SHP77 treated with DMSO at 0.1 percent for 48 hours (cell line): ENCODE measurements at regions not wholly inside any gene's neighbourhood (a gene's known extent, or its start where the extent isn't known, plus 50 kb on each side); places are given as distances from the start of the nearest gene placed in this dataset.

Experiments used
- DNase-seq: peaks from one replicate; lab custom pipeline; 2025; lab: John Stamatoyannopoulos, UW

GRCh38 chr17:71396711-71397110 is 724.1 kb upstream of the SOX9 start:
- DNase-seq = no peak

- no peak for DNase-seq
Observed at GRCh38 chr17:71398025-71398424, 722.8 kb upstream of the SOX9 start.

DNA sequence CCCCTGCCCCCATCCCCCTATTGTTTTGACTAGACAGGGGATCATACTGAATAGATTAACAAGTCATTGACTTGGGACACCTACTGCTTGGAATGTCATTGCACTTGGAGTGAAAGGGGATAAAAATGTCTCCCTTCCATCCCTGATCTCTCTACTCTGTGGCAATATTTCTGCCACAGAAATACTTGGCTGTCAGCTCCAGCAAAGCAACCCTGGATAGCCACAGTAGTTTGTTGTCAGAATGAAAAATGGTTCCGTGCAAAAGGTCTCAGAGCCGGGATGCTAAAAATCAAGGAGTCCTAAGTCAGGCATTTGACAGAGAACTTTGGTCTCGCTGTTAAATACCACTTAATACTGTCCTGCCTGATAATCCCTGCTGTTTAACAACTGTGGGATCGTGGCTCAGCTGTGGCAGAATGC is 722.0 kb upstream of the SOX9 start:
- DNase-seq = no peak

DNA sequence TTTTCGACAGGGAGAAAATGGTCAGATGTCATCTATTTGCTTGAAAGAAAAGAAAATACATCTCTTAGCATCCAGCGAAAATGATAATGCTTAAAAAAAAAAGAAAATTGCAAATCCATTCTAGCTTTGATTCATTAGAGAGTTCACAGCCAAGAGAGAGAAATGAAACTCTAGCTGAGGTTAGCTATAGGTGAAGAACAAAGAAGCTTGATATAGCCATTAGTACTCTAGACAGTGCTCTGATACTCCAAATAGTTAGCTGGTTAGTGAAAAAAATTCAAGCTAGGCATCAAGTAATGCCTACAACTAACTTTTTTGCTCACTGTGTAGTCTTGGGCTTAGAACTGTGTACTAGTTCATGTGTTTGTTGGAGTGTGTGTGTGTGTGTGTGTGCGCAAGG is 721.6 kb upstream of the SOX9 start:
- no peak for DNase-seq

GRCh38 chr17:71399649-71400048 is 721.2 kb upstream of the SOX9 start:
- no peak for DNase-seq

GRCh38 chr17:71402007-71402406 is 718.8 kb upstream of the SOX9 start:
- DNase-seq = no peak

DNA sequence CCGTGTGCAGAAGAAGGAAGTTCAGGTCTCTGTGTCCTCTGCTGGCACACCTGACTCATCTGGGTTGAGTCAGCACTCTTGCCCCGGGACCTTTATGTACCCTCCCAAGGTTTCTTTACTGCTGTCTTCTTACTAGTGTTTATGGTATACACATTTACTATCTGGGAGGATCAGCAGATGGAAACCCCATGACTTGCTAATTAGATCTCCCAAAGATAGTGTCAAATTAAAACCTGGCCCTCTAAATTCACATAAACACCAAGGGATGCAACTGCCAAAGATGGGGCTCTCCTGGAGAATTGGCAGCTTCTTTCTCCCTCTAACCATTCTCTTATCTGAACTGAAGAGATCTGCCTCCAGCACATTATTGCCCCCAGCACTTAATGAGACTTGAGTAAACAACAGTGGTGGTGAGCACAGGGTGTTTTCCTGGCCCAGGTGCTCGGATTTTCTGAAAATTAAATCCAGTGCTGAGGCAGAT is 718.1 kb upstream of the SOX9 start:
- DNase-seq = no peak

DNA sequence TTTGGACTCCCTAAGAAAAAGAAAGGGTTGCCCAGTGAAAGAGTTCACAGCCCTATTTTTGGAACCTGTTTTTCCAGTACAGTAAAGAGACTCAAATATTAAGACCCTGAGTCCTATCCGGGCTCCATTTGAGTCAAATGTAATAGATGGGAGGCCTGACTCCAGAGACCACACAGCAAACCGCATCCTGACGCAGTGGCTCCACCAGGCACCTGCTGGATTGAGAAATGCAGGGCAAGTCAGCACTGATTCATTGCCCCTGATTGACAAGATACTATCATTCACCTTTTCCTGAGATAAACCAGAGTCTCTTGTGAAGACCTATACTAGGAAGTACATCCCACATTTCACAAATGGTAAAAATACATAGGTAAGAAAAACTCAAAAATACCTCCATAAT is 715.7 kb upstream of the SOX9 start:
- DNase-seq = no peak

DNA sequence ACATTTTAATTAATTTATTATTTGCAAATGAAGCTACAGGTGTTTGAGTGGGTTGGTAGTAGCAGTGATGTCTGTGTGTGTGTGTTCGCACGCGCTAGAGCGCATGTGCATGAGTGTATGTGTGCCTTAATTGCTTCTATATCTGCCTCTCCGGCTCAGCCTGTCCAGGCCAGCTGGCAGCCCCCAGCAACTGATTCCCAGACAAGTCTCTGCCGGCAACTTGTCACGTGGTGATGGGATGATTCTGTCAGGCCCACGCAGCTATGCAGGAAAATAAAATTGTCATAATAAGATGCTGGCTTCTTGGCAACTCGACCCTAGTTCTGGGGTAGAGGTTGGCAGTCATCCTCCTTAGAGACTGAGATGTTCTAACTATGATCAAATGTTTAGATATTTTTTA is 712.8 kb upstream of the SOX9 start:
- no peak for DNase-seq

GRCh38 chr17:71409137-71409536 is 711.7 kb upstream of the SOX9 start:
- no peak for DNase-seq

DNA sequence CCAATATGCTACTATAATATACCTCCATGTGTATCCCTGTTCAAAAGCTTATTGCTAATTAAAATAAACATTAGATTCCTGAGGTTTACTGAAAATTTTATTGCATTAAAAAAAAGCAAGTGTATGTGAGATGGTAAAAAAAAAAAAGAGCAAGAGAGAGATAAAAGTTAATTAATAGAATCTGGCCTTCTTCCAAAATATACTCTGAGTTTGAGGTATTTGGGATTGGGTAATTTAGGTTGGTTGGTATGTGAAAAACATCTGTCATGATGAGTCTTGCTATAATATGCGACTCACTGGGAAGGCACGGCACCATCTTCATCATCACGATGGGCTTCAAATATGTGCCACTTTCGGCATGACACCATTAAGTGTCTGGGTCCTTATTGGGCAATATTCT is 711.1 kb upstream of the SOX9 start:
- no peak for DNase-seq

DNA sequence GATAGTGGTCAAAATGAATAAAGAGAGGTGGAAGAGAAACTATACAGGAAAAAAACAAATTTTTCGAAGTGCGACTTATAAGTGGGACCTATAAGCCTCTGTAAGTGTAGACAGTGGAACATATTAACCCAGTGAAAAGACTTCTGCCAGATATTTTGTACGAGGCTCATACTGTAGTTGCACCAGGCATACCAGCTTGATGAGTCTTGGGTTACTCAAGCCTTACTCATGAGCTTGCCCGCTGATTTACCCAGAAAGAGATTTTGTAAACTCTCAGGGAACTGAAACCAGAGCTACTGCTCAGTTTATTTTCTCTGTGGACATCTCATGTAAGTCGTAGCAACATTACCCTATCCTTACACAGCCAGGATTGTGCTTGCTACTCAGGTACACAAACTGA is 708.0 kb upstream of the SOX9 start:
- DNase-seq = no peak

DNA sequence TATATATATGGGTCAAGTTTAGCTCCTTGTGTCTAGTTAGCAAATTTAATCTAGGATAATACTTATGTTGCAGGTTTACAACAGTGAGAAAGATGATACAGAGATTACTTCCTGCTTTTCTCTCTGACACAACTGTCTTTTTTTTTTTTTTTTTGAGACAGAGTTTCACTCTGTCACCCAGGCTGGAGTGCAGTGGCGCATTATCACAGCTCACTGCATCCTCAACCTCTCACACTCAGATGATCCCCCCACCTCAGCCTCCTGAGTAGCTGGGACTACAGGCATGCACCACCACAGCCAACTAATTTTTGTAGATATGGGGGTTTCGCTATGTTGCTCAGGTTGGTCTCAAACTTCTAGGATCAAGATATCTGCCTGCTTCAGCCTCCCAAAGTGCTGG is 706.9 kb upstream of the SOX9 start:
- no peak for DNase-seq

GRCh38 chr17:71417142-71417541 is 703.7 kb upstream of the SOX9 start:
- no peak for DNase-seq

DNA sequence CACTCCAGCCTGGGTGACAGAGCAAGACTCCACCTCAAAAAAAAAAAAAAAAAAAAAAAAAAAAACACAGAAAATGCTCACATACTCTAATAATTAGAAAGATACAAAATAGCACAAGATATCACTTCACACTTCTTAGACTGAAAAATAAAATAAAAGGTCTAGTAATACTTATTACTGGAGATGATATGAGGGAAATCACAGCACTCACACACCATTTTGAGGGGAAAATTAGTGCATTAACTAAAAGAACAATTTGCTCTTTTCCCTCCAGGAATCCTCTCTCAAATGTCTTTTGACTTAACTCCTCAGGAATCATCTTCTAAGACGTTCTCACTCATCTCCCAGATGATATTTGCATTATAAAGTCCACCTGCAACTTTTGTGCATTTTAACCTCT is 697.9 kb upstream of the SOX9 start:
- DNase-seq = no peak

DNA sequence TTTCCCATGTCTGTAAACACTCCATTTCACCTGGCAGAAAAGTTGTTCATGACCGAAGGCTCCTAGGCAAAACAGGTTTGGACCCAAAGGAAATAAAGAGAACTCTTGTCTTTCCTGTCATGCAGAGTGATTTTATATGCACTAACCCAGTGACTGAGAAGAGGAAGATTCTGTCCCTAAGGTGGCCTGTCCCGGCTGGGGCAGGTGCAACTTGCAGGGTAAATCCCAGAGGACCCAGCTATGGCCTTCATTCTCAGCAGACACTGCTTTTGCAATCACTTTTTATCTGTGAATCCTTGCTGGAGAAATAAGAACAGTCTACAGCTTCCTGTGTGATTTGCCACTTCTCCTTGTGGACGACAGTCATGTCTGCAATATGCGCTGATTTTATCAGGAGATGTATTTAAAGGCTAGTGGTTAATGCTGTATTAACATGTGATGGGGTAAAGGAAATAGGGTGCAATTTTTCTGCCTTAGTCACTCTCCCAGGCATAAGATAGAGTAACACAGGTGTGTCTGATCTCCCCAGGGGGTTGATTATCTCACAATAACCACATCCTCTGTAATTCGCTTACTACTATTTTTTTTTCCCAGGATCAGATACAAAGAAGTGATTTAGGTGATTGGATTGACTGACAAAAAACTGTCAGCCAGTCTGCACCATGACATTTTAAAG is 696.8 kb upstream of the SOX9 start:
- no peak for DNase-seq

DNA sequence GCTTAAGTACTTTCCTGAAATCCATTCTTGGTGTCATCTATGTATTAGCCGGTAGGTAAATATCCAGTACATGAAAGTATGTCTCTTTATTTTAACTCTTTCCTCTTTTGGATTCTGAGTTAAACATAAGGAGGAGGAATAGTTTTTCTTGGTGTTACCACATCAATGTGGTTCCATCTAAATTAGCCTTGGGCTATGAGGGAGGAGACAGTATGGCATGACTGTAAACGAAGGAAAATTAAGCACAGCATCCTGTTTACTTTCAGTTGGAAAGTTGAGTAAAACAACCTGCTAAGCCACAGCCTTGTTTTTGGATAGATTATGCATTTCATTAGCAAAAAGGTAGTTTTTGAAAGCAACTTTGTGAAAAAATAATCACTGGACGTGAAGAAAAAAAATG is 693.0 kb upstream of the SOX9 start:
- no peak for DNase-seq

DNA sequence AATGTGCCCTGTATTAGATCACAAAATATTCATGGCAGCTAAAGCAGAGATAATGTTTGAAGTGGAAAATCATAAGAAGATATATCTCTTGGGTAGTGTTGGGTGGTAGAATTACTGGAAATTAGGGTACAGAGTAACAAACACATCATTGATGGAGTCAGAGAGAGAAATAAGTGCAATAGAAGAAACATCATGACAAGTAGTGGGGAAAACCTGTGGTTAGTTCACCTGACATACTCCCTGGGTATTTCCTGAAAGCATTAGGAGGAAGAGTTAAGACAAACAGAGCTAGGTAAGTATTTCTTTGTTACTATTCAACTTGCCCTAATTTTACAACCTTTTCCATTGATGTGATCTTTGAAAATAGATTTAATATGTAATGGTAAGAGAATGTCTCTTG is 691.9 kb upstream of the SOX9 start:
- no peak for DNase-seq

GRCh38 chr17:71430281-71430680 is 690.5 kb upstream of the SOX9 start:
- DNase-seq = no peak

- DNase-seq = no peak
Observed at GRCh38 chr17:71431146-71431545, 689.7 kb upstream of the SOX9 start.

GRCh38 chr17:71432378-71433315 is 688.2 kb upstream of the SOX9 start:
- DNase-seq = no peak

GRCh38 chr17:71434716-71435115 is 686.1 kb upstream of the SOX9 start:
- DNase-seq = no peak

- no peak for DNase-seq
Observed at GRCh38 chr17:71436479-71436878, 684.3 kb upstream of the SOX9 start.
